DMS 273 (cell line): ENCODE measurements at regions not wholly inside any gene's neighbourhood (a gene's known extent, or its start where the extent isn't known, plus 50 kb on each side); places are given as distances from the start of the nearest gene placed in this dataset.

Experiments
- DNase-seq: peaks from one replicate; lab custom pipeline; 2025; ENCODE audit not compliant: unreplicated experiment; lab: John Stamatoyannopoulos, UW

- DNase-seq, result no peak
Observed at GRCh38 chr1:221900678-221901077, 158.8 kb upstream of the DUSP10 start.

- DNase-seq, result no peak
Observed at GRCh38 chr1:221897321-221897721, 155.4 kb upstream of the DUSP10 start.

DNA sequence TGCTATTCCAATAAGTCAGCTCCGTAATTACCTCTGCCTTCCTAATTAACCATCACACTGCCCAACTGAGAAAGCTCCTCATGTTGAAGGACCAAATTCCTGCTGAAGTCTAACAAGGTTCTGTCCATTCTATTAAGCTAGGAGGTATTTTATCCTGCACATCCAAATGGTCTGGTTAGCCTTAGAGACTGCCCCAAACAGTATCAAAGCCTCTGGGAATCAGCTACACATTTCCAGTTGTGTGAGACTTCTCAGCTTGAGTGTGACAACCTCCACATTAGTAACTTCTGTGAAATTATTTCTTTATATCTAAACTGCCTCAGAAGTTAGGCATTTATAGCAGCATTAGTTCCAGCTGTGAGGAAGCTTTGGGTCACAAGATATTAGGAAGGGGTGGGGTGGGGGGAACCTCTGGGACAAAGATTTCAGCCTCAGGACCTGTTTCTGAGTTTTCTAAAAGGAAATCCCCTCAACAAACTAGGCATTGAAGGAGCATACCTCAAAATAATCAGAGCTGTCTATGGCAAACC lies 150.5 kb upstream of the DUSP10 start:
- no peak for DNase-seq

- no peak for DNase-seq
Observed at GRCh38 chr1:221891708-221892107, 149.8 kb upstream of the DUSP10 start.

DNA sequence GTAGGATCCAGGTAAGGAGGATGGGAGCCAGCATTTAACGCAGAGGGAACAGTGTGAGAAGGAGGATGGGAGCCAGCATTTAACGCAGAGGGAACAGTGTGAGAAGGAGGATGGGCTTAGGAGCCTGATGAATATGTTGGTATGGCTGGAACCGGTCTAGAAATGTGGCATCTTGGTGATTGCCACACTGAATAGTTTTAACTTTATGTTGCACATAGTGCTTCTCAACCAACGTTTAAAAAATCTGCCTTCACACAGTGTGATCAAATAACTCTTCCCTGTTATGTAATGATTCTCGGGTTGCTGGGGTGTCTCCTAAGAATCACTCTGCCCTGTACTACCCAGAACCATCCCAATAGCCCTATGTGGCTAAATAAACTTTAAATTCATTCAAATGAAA lies 146.9 kb upstream of the DUSP10 start:
- DNase-seq, result no peak

- DNase-seq, result no peak
Observed at GRCh38 chr1:221888218-221888617, 146.3 kb upstream of the DUSP10 start.

DNA sequence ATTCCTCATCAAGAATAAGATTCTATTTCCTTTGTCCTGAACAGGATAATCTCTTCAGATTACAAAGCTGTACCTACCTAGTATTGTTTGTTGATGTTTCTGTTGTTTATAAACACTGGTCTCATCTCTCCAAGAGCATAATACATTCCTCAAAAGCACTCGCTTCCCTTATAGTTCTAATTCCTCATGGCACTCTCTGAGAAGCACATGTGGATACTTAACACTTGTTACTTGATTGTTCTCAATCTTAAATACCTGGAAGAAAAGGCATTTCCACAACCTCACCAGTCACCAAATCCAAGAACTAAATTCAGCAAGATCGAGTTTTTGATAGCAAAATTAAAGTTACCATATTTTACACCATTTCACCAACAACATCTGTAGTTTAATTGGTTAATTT lies 145.9 kb upstream of the DUSP10 start:
- DNase-seq, result no peak

GRCh38 chr1:221887415-221887746 lies 145.5 kb upstream of the DUSP10 start:
- DNase-seq, result no peak

- peak; percentile 80 for DNase-seq
Observed at GRCh38 chr1:221886743-221887414, 145.0 kb upstream of the DUSP10 start.

DNA sequence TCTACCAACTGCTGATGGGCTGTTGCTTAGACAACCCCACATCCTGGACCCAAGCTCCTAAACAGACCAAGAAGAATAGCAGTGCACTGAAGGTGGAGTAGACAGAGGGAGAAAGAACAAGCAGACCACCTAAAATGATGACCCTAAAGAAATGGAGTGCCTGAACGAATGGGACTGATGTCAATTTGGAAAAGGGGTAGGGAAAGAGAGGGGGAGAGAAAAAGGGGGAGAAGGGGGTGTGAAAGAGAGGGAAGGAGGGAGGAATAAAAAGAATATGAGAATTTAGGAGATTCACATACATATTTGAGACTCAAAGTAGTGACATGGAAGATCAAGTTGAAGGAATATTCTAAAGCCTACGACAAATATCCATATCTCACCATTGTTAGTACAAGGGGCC lies 144.4 kb upstream of the DUSP10 start:
- DNase-seq, result no peak

- peak; percentile 8 for DNase-seq
Observed at GRCh38 chr1:221884821-221885220, 142.9 kb upstream of the DUSP10 start.

- DNase-seq, result no peak
Observed at GRCh38 chr1:221881805-221882581, 140.1 kb upstream of the DUSP10 start.

- no peak for DNase-seq
Observed at GRCh38 chr1:221880182-221880581, 138.3 kb upstream of the DUSP10 start.

DNA sequence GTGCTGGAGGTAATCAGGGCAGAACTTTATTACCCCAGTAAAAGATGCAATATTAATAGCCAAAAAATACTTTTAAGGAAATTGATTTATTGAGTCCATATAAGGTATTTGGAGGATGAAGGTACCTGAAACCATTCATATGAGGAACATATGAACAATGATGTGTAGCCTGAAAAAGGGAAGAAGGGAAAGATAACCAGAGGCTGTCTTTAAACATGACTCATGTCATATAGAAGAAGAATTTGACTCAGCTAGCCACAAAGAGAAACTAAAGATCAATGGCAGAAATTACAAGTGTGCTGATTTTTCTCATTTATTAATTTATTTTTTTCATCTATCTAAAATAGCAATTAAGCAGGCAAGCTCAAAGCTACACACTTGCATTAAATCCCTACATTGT lies 136.2 kb upstream of the DUSP10 start:
- no peak for DNase-seq

GRCh38 chr1:221877311-221877710 lies 135.4 kb upstream of the DUSP10 start:
- no peak for DNase-seq

- DNase-seq, result no peak
Observed at GRCh38 chr1:221875004-221875330, 133.1 kb upstream of the DUSP10 start.

DNA sequence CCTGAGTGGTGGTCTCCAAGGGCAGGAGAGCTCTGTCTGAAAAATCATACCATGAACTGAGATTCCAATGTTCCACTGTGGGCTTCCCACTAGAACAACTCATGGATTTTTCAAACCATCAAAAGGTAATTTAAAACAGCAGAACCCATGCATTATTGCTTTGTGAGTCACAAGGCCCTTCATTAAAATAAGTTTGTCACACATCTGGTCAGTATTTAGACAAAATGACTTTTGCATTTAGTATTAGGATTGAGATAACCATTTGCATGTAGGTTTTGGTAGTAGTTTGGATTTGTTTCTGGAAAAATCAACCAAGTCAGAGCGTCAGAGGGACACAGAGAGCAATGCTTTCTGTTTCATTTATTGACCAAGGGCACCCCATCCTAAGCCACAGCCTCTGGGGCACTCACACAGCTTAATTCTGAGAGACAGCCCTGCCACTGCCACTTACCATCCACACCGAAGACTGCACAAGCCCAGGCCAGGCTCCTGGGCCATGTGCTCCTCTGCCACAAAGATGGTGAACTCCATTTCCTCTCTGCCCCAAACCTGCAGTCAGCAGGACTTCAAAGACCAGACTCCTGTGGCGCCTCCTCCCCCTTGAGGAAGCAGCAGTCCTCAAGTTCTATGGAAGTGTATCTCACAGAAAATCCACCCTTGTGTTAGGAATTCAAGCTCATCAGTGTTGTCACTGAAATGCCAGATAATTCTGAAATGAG lies 132.6 kb upstream of the DUSP10 start:
- no peak for DNase-seq

DNA sequence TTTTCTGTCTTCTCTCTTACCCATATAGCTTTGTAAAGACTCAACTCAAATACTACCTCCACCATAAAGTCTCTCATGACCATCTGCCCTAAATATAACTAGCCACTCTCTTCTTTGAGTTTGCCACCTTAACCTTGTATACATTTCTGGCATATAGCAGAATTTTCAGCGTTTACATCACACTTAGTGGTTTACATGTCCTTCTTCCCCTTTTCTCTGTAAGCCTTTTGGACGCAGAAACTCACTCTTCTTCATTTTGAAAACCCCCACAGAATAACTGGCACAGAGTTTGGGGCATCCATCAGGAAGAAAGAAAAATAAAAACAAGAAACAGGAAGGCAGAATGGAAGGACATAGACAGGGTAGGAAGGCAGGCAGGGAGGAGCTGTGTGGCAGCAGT lies 131.8 kb upstream of the DUSP10 start:
- DNase-seq, result no peak

GRCh38 chr1:221871056-221871455 lies 129.2 kb upstream of the DUSP10 start:
- no peak for DNase-seq

- DNase-seq, result no peak
Observed at GRCh38 chr1:221869779-221870178, 127.9 kb upstream of the DUSP10 start.

DNA sequence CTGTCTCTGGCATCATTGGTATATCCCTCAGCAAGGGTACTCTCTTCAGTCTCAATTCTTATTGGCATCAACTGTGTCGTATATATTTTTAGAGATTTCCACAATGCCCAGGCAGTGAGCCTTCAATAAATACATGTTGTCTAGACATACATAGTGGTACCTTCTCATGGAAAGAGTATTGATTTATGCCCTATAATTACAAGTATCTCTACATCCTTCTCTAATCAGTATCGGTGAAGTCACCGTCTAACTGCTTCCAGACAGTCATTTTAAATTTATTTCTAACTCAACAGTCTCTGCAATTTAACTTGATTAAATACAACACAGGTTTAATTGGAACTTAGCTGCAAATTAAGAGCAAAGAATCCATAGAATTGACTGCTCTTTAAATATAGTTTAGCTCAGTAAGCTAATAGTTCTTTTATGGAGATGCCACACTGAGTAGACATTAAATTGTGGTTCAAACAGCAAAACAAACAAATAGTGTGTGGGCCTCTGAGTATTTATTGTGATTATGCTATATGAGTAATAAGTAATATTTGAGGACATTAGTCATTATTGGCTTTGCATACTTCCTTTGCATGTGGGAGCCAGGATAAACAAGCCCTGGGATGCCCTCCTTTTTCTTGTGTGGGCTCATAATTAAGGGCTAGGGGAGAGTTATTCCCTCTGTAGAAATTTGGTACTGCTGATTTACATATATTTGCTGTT lies 126.9 kb upstream of the DUSP10 start:
- DNase-seq, result no peak
